Hepatocyte (in vitro differentiated cells): ENCODE measurements at regions not wholly inside any gene's neighbourhood (a gene's known extent, or its start where the extent isn't known, plus 50 kb on each side); places are given as distances from the start of the nearest gene placed in this dataset.

Source experiments
- DNase-seq: peaks from one replicate; pipeline ENCODE4 v3.0.0-alpha.2; 2016; ENCODE audit warnings: low spot score
- H2AFZ ChIP-seq: fragments of 200-600 bp; sonication (generic); 2 replicates; pipeline ENCODE4 v1.6.0; 2016; ENCODE audit warnings: antibody characterized with exemption, mild to moderate bottlenecking
- H3K27ac ChIP-seq: fragments of 200-600 bp; sonication (generic); 2 replicates; pipeline ENCODE4 v1.5.1; 2016; ENCODE audit warnings: mild to moderate bottlenecking
- H3K27me3 ChIP-seq: fragments of 200-600 bp; sonication (generic); 2 replicates; pipeline ENCODE4 v1.6.1; 2016
- H3K36me3 ChIP-seq: fragments of 200-600 bp; sonication (generic); replicated peaks from 2 replicates; pipeline ENCODE4 v1.5.1; 2016; ENCODE audit warnings: low read depth; ENCODE audit not compliant: insufficient read depth
- H3K4me1 ChIP-seq: fragments of 200-600 bp; sonication (generic); 2 replicates; pipeline ENCODE4 v1.5.1; 2016; ENCODE audit warnings: mild to moderate bottlenecking, moderate library complexity; ENCODE audit not compliant: insufficient read depth
- H3K4me2 ChIP-seq: fragments of 200-600 bp; sonication (generic); 2 replicates; pipeline ENCODE4 v1.6.0; 2016
- H3K4me3 ChIP-seq: fragments of 200-600 bp; sonication (generic); 2 replicates; pipeline ENCODE4 v1.5.1; 2016; ENCODE audit warnings: mild to moderate bottlenecking
- H3K79me2 ChIP-seq: fragments of 200-600 bp; sonication (generic); 2 replicates; pipeline ENCODE4 v1.6.0; 2017; ENCODE audit warnings: mild to moderate bottlenecking
- H3K9me2 ChIP-seq: fragments of 200-600 bp; sonication (generic); replicated peaks from 2 replicates; pipeline ENCODE4 v1.6.0; 2017; ENCODE audit warnings: mild to moderate bottlenecking; ENCODE audit not compliant: insufficient read depth
- H3K9me3 ChIP-seq: fragments of 200-600 bp; sonication (generic); 2 replicates; pipeline ENCODE4 v1.5.1; 2016; ENCODE audit warnings: low read depth, mild to moderate bottlenecking
- H4K20me1 ChIP-seq: fragments of 200-600 bp; sonication (generic); 2 replicates; pipeline ENCODE4 v1.6.0; 2016; ENCODE audit warnings: mild to moderate bottlenecking; ENCODE audit not compliant: insufficient read depth, poor library complexity, severe bottlenecking
- CTCF ChIP-seq: fragments of 200-600 bp; sonication (generic); IDR thresholded peaks from 2 replicates; pipeline ENCODE4 v1.5.1; 2016; ENCODE audit warnings: antibody characterized with exemption, mild to moderate bottlenecking; ENCODE audit not compliant: poor library complexity
- EZH2 ChIP-seq: fragments of 200-600 bp; sonication (generic); IDR thresholded peaks from 2 replicates; pipeline ENCODE4 v1.6.1; 2016; ENCODE audit warnings: antibody characterized with exemption, mild to moderate bottlenecking, borderline replicate concordance
- EZH2phosphoT487 ChIP-seq: fragments of 200-600 bp; sonication (generic); IDR thresholded peaks from one replicate; pipeline ENCODE4 v1.6.1; 2018; ENCODE audit warnings: antibody characterized with exemption, mild to moderate bottlenecking, low read depth, moderate library complexity; ENCODE audit not compliant: unreplicated experiment, severe bottlenecking
- WGBS: methylation state at CpG from one replicate; pipeline ENCODE4 v1.1.6; 2016; ENCODE audit warnings: low lambda C conversion rate; ENCODE audit errors: missing lambda C conversion rate; 5-methylcytosine and 5-hydroxymethylcytosine counted together

- Histone ChIP-seq H3K4me1 (no peaks in the 10 kb centered on the region), H3K4me3 (no peak overlapping the region), H3K9me2 (no peaks in the 10 kb centered on the region), H3K27me3 (no peaks in the 10 kb centered on the region), H3K36me3 (no peaks in the 10 kb centered on the region), H2AFZ (no peak overlapping the region), H3K27ac (no peak overlapping the region), H3K9me3 (no peaks in the 10 kb centered on the region), H3K79me2 (no peaks in the 10 kb centered on the region), H3K4me2 (no peak overlapping the region), H4K20me1 (no peaks in the 10 kb centered on the region)
- no peak for DNase-seq
- TF ChIP-seq EZH2 (no peak), EZH2phosphoT487 (no peak), CTCF (no peak)
Measured at GRCh38 chr14:27314231-27314630, 716.4 kb upstream of the NOVA1 start.

GRCh38 chr14:27315477-27315876, 717.6 kb upstream of the NOVA1 start:
- Histone ChIP-seq H3K9me3 (no peaks in the 10 kb centered on the region), H3K27ac (no peak overlapping the region), H3K9me2 (no peaks in the 10 kb centered on the region), H3K36me3 (no peaks in the 10 kb centered on the region), H3K4me3 (no peak overlapping the region), H3K79me2 (no peaks in the 10 kb centered on the region), H4K20me1 (no peaks in the 10 kb centered on the region), H3K4me2 (no peak overlapping the region), H2AFZ (no peak overlapping the region), H3K4me1 (no peaks in the 10 kb centered on the region), H3K27me3 (no peaks in the 10 kb centered on the region)
- 87% methylated on average over 4 of the region's 4 CpGs for WGBS
- TF ChIP-seq EZH2phosphoT487: no peak
- TF ChIP-seq CTCF: no peak
- no peak for TF ChIP-seq EZH2
- no peak for DNase-seq

- DNase-seq: no peak
- TF ChIP-seq CTCF (no peak), EZH2phosphoT487 (no peak), EZH2 (no peak)
- no peaks in the 10 kb centered on the region for H3K4me1 ChIP-seq
- no peak overlapping the region for H3K27ac ChIP-seq
- H3K79me2 ChIP-seq: no peaks in the 10 kb centered on the region
- no peak overlapping the region for H3K4me3 ChIP-seq
- H3K27me3 ChIP-seq: no peaks in the 10 kb centered on the region
- no peak overlapping the region for H3K4me2 ChIP-seq
- H2AFZ ChIP-seq: no peak overlapping the region
- no peaks in the 10 kb centered on the region for H4K20me1 ChIP-seq
- no peaks in the 10 kb centered on the region for H3K9me2 ChIP-seq
- H3K36me3 ChIP-seq: no peaks in the 10 kb centered on the region
- no peaks in the 10 kb centered on the region for H3K9me3 ChIP-seq
Measured at GRCh38 chr14:27315947-27316346, 718.1 kb upstream of the NOVA1 start.

- H3K4me2 ChIP-seq: no peak overlapping the region
- no peaks in the 10 kb centered on the region for H4K20me1 ChIP-seq
- TF ChIP-seq CTCF (no peak), EZH2 (no peak)
- no peak overlapping the region for H2AFZ ChIP-seq
- no peak overlapping the region for H3K4me3 ChIP-seq
- no peaks in the 10 kb centered on the region for H3K9me3 ChIP-seq
- H3K79me2 ChIP-seq: no peaks in the 10 kb centered on the region
- H3K36me3 ChIP-seq: no peaks in the 10 kb centered on the region
- peak; percentile 6 for DNase-seq
- 75% methylated on average over 1 of the region's 1 CpG for WGBS
- H3K27me3 ChIP-seq: no peaks in the 10 kb centered on the region
- H3K27ac ChIP-seq: no peak overlapping the region
- H3K4me1 ChIP-seq: no peaks in the 10 kb centered on the region
- no peaks in the 10 kb centered on the region for H3K9me2 ChIP-seq
Measured at GRCh38 chr14:27318774-27319420, 721.1 kb upstream of the NOVA1 start.
